ENCODE measurements at regions not wholly inside any gene's neighbourhood (a gene's known extent, or its start where the extent isn't known, plus 50 kb on each side); places are given as distances from the start of the nearest gene placed in this dataset.

GRCh38 chrX:137198040-137198439, 164.2 kb upstream of the GPR101 start:
- Histone ChIP-seq H4K20me1 (ENCODE audit: insufficient read depth, low read length) (no peaks in the 10 kb centered on the region), H3K4me2 (ENCODE audit: insufficient read depth, low read length) (no peak overlapping the region), H3K9me3 (ENCODE audit: low read depth, low read length) (no peaks in the 10 kb centered on the region), H2AFZ (ENCODE audit: low read length) (no peak overlapping the region), H3K27me3 (ENCODE audit: insufficient read depth, low read length) (no peaks in the 10 kb centered on the region), H3K27ac (ENCODE audit: low read depth, low read length) (no peak overlapping the region), H3K79me2 (ENCODE audit: insufficient read depth, low read length) (no peaks in the 10 kb centered on the region), H3K4me3 (ENCODE audit: insufficient read depth, low read length) (no peak overlapping the region), H3K36me3 (ENCODE audit: insufficient read depth, low read length) (no peaks in the 10 kb centered on the region), H3K4me1 (ENCODE audit: insufficient read depth, low read length) (no peaks in the 10 kb centered on the region)
- DNase-seq (ENCODE audit: insufficient read length, low spot score, missing footprints), result no peak
- TF ChIP-seq, protein P1, sequence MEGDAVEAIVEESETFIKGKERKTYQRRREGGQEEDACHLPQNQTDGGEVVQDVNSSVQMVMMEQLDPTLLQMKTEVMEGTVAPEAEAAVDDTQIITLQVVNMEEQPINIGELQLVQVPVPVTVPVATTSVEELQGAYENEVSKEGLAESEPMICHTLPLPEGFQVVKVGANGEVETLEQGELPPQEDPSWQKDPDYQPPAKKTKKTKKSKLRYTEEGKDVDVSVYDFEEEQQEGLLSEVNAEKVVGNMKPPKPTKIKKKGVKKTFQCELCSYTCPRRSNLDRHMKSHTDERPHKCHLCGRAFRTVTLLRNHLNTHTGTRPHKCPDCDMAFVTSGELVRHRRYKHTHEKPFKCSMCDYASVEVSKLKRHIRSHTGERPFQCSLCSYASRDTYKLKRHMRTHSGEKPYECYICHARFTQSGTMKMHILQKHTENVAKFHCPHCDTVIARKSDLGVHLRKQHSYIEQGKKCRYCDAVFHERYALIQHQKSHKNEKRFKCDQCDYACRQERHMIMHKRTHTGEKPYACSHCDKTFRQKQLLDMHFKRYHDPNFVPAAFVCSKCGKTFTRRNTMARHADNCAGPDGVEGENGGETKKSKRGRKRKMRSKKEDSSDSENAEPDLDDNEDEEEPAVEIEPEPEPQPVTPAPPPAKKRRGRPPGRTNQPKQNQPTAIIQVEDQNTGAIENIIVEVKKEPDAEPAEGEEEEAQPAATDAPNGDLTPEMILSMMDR (IDR thresholded peaks at IDR 0.05; ENCODE audit: extremely low read depth, low read depth, low read length), result no peak

- no peaks in the 10 kb centered on the region for H3K79me2 ChIP-seq (ENCODE audit: insufficient read depth, low read length)
- no peaks in the 10 kb centered on the region for H3K27me3 ChIP-seq (ENCODE audit: insufficient read depth, low read length)
- H4K20me1 ChIP-seq (ENCODE audit: insufficient read depth, low read length), result no peaks in the 10 kb centered on the region
- no peaks in the 10 kb centered on the region for H3K9me3 ChIP-seq (ENCODE audit: low read depth, low read length)
- H3K4me3 ChIP-seq (ENCODE audit: insufficient read depth, low read length), result no peak overlapping the region
- TF ChIP-seq, protein P1 (IDR thresholded peaks at IDR 0.05; ENCODE audit: extremely low read depth, low read depth, low read length), result no peak
- H3K36me3 ChIP-seq (ENCODE audit: insufficient read depth, low read length), result no peaks in the 10 kb centered on the region
- no peak overlapping the region for H3K27ac ChIP-seq (ENCODE audit: low read depth, low read length)
- H3K4me1 ChIP-seq (ENCODE audit: insufficient read depth, low read length), result no peaks in the 10 kb centered on the region
- DNase-seq (ENCODE audit: insufficient read length, low spot score, missing footprints), result no peak
- no peak overlapping the region for H2AFZ ChIP-seq (ENCODE audit: low read length)
- H3K4me2 ChIP-seq (ENCODE audit: insufficient read depth, low read length), result no peak overlapping the region
Measured at GRCh38 chrX:137195991-137196390, 162.2 kb upstream of the GPR101 start.

GRCh38 chrX:137195296-137195695, 161.5 kb upstream of the GPR101 start:
- no peak overlapping the region for H3K4me3 ChIP-seq (ENCODE audit: insufficient read depth, low read length)
- no peak overlapping the region for H3K27ac ChIP-seq (ENCODE audit: low read depth, low read length)
- H3K27me3 ChIP-seq (ENCODE audit: insufficient read depth, low read length), result no peaks in the 10 kb centered on the region
- no peak for DNase-seq (ENCODE audit: insufficient read length, low spot score, missing footprints)
- H4K20me1 ChIP-seq (ENCODE audit: insufficient read depth, low read length), result no peaks in the 10 kb centered on the region
- H3K36me3 ChIP-seq (ENCODE audit: insufficient read depth, low read length), result no peaks in the 10 kb centered on the region
- H2AFZ ChIP-seq (ENCODE audit: low read length), result no peak overlapping the region
- H3K4me1 ChIP-seq (ENCODE audit: insufficient read depth, low read length), result no peaks in the 10 kb centered on the region
- no peaks in the 10 kb centered on the region for H3K79me2 ChIP-seq (ENCODE audit: insufficient read depth, low read length)
- no peak overlapping the region for H3K4me2 ChIP-seq (ENCODE audit: insufficient read depth, low read length)
- TF ChIP-seq, protein P1 (IDR thresholded peaks at IDR 0.05; ENCODE audit: extremely low read depth, low read depth, low read length), result no peak
- no peaks in the 10 kb centered on the region for H3K9me3 ChIP-seq (ENCODE audit: low read depth, low read length)

- Histone ChIP-seq H3K4me3 (ENCODE audit: insufficient read depth, low read length) (no peak overlapping the region), H2AFZ (ENCODE audit: low read length) (no peak overlapping the region), H3K27ac (ENCODE audit: low read depth, low read length) (no peak overlapping the region), H3K4me2 (ENCODE audit: insufficient read depth, low read length) (no peak overlapping the region), H3K9me3 (ENCODE audit: low read depth, low read length) (no peaks in the 10 kb centered on the region), H3K36me3 (ENCODE audit: insufficient read depth, low read length) (no peaks in the 10 kb centered on the region), H4K20me1 (ENCODE audit: insufficient read depth, low read length) (no peaks in the 10 kb centered on the region), H3K79me2 (ENCODE audit: insufficient read depth, low read length) (no peaks in the 10 kb centered on the region), H3K27me3 (ENCODE audit: insufficient read depth, low read length) (no peaks in the 10 kb centered on the region), H3K4me1 (ENCODE audit: insufficient read depth, low read length) (no peaks in the 10 kb centered on the region)
- TF ChIP-seq, protein P1 (IDR thresholded peaks at IDR 0.05; ENCODE audit: extremely low read depth, low read depth, low read length), result peak; percentile 49
- DNase-seq (ENCODE audit: insufficient read length, low spot score, missing footprints), result no peak
Measured at GRCh38 chrX:137194164-137194563, 160.4 kb upstream of the GPR101 start.

Data from osteoblast (primary cell).